Loucy (cell line): ENCODE measurements at regions not wholly inside any gene's neighbourhood (a gene's known extent, or its start where the extent isn't known, plus 50 kb on each side); places are given as distances from the start of the nearest gene placed in this dataset.

Experiments used
- H2AFZ ChIP-seq: fragments of 200-600 bp; sonication (generic); 2 replicates; pipeline ENCODE4 v1.6.0; 2016; ENCODE audit warnings: antibody characterized with exemption, mild to moderate bottlenecking, low read length, moderate library complexity
- H3F3A ChIP-seq: fragments of 200-600 bp; 2 replicates; pipeline ENCODE4 v1.6.0; 2016; ENCODE audit warnings: antibody characterized with exemption, low read depth, mild to moderate bottlenecking
- H3K27me3 ChIP-seq: fragments of 200-600 bp; sonication (generic); 2 replicates; pipeline ENCODE4 v1.6.1; 2014; ENCODE audit warnings: low read length, mild to moderate bottlenecking; ENCODE audit not compliant: insufficient read depth, poor library complexity, severe bottlenecking
- H3K36me3 ChIP-seq: fragments of 200-600 bp; sonication (generic); 2 replicates; pipeline ENCODE4 v1.6.1; 2016; ENCODE audit warnings: low read length; ENCODE audit not compliant: insufficient read depth
- H3K4me1 ChIP-seq: fragments of 200-600 bp; sonication (generic); 2 replicates; pipeline ENCODE4 v1.5.1; 2014; ENCODE audit warnings: low read length, mild to moderate bottlenecking; ENCODE audit not compliant: insufficient read depth, poor library complexity, severe bottlenecking
- H3K4me2 ChIP-seq: fragments of 200-600 bp; sonication (generic); 2 replicates; pipeline ENCODE4 v1.6.0; 2014; ENCODE audit warnings: antibody characterized with exemption, low read length, low read depth, mild to moderate bottlenecking; ENCODE audit not compliant: poor library complexity, severe bottlenecking
- H3K4me3 ChIP-seq: fragments of 200-600 bp; sonication (generic); 2 replicates; pipeline ENCODE4 v1.5.1; 2014; ENCODE audit warnings: low read length, mild to moderate bottlenecking, mixed read lengths; ENCODE audit not compliant: poor library complexity, severe bottlenecking
- H3K79me2 ChIP-seq: fragments of 200-600 bp; sonication (generic); 2 replicates; pipeline ENCODE4 v1.6.1; 2014; ENCODE audit warnings: low read length; ENCODE audit not compliant: insufficient read depth
- H3K9ac ChIP-seq: fragments of 200-600 bp; sonication (generic); 2 replicates; pipeline ENCODE4 v1.6.0; 2014; ENCODE audit warnings: mild to moderate bottlenecking, low read depth, low read length, moderate library complexity; ENCODE audit not compliant: poor library complexity, severe bottlenecking
- H3K9me2 ChIP-seq: fragments of 200-600 bp; sonication (generic); replicated peaks from 2 replicates; pipeline ENCODE4 v1.6.1; 2016; ENCODE audit warnings: low read depth, low read length, mixed read lengths
- H3K9me3 ChIP-seq: fragments of 200-600 bp; sonication (generic); 2 replicates; pipeline ENCODE4 v1.6.1; 2014; ENCODE audit warnings: mild to moderate bottlenecking, antibody characterized with exemption, low read length, low read depth; ENCODE audit not compliant: insufficient read depth
- H4K20me1 ChIP-seq: fragments of 200-600 bp; sonication (generic); 2 replicates; pipeline ENCODE4 v1.6.0; 2014; ENCODE audit warnings: antibody characterized with exemption, low read length, mild to moderate bottlenecking; ENCODE audit not compliant: insufficient read depth, poor library complexity, severe bottlenecking
- EZH2phosphoT487 ChIP-seq: fragments of 200-600 bp; IDR thresholded peaks from 2 replicates; pipeline ENCODE4 v1.6.1; 2018; ENCODE audit warnings: antibody characterized with exemption, mild to moderate bottlenecking, moderate library complexity, borderline replicate concordance
- TF ChIP-seq, protein P1 (sequence below): fragments of 200-600 bp; sonication (generic); conservative IDR thresholded peaks from 2 replicates; pipeline ENCODE4 v1.5.1; 2014; ENCODE audit warnings: mild to moderate bottlenecking, antibody characterized with exemption, low read length

DNA sequence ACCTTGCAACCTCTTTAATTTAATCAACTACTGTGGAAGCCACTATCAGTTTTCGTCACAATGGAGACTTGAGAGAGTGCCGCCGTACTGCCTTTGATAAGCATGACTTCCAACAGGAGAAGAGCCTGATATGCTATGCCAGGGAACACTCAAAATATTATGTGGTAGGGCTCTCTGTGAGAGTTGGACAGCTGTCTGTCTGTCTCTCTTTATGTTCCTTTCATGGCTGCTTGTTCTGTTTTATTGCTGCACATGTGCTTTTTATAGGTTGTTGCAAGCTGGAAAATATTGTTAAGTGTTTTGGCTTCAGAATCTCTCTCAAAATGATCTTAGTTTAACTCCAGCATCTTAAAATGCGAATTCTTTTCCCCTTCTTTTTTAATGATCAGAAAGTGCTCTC lies 249.4 kb upstream of the RARB start:
- Histone ChIP-seq H3K9ac (no peak overlapping the region), H3K4me3 (no peak overlapping the region), H3K4me1 (no peaks in the 10 kb centered on the region), H2AFZ (no peak overlapping the region), H3K27me3 (no peaks in the 10 kb centered on the region), H3K79me2 (no peaks in the 10 kb centered on the region), H3K9me3 (no peaks in the 10 kb centered on the region), H3K36me3 (no peaks in the 10 kb centered on the region), H3K9me2 (no peaks in the 10 kb centered on the region), H3F3A (no peaks in the 10 kb centered on the region), H4K20me1 (no peaks in the 10 kb centered on the region), H3K4me2 (no peak overlapping the region)
- TF ChIP-seq EZH2phosphoT487: no peak
- TF ChIP-seq, protein P1, sequence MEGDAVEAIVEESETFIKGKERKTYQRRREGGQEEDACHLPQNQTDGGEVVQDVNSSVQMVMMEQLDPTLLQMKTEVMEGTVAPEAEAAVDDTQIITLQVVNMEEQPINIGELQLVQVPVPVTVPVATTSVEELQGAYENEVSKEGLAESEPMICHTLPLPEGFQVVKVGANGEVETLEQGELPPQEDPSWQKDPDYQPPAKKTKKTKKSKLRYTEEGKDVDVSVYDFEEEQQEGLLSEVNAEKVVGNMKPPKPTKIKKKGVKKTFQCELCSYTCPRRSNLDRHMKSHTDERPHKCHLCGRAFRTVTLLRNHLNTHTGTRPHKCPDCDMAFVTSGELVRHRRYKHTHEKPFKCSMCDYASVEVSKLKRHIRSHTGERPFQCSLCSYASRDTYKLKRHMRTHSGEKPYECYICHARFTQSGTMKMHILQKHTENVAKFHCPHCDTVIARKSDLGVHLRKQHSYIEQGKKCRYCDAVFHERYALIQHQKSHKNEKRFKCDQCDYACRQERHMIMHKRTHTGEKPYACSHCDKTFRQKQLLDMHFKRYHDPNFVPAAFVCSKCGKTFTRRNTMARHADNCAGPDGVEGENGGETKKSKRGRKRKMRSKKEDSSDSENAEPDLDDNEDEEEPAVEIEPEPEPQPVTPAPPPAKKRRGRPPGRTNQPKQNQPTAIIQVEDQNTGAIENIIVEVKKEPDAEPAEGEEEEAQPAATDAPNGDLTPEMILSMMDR: no peak

DNA sequence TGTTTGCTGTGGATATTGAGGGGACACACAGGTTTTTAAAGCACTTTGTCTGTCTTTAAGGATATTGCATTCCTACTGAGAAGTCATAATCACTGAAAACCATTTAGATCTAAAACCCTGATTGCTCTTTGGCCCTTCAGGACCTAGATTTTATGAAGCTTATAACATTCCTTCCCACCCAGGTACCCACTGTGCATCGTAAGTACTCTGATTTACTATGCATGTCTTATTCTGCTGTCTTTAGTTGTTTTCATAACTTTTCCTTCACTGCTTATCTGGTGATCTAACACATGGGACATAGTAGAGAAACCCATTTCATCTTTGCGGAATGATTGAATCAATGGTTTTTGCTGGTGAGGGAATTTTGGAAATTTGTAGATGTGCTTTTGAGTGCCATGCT lies 247.0 kb upstream of the RARB start:
- Histone ChIP-seq H4K20me1 (no peaks in the 10 kb centered on the region), H3K4me3 (no peak overlapping the region), H3K36me3 (no peaks in the 10 kb centered on the region), H3K4me1 (no peaks in the 10 kb centered on the region), H3K27me3 (no peaks in the 10 kb centered on the region), H2AFZ (no peak overlapping the region), H3K9ac (no peak overlapping the region), H3K9me3 (no peaks in the 10 kb centered on the region), H3K4me2 (no peak overlapping the region), H3K79me2 (no peaks in the 10 kb centered on the region), H3F3A (no peaks in the 10 kb centered on the region), H3K9me2 (no peaks in the 10 kb centered on the region)
- TF ChIP-seq EZH2phosphoT487: no peak
- TF ChIP-seq, protein P1: no peak

DNA sequence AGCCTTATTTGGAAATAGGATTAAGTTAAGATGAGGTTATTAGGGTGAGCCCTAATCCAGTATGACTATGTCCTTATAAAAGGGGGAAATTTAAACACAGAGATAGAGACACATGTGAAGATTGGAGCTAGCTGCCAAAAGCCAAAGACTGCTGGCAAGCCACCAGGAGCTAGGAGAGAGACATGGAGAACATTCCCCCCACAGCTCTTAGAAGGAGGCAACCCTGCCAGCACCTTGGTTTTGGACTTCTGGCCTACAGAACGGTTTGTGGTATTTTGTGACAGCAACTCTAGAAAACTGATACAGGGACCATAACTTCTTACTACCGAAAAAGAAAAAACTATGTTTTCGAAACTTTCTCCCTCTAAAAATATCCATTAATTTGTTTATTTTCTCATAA lies 245.3 kb upstream of the RARB start:
- Histone ChIP-seq H3K9me2 (no peaks in the 10 kb centered on the region), H3F3A (no peaks in the 10 kb centered on the region), H4K20me1 (no peaks in the 10 kb centered on the region), H3K4me3 (no peak overlapping the region), H3K27me3 (no peaks in the 10 kb centered on the region), H2AFZ (no peak overlapping the region), H3K36me3 (no peaks in the 10 kb centered on the region), H3K9ac (no peak overlapping the region), H3K4me2 (no peak overlapping the region), H3K4me1 (no peaks in the 10 kb centered on the region), H3K9me3 (no peaks in the 10 kb centered on the region), H3K79me2 (no peaks in the 10 kb centered on the region)
- TF ChIP-seq, protein P1: no peak
- no peak for TF ChIP-seq EZH2phosphoT487
